ENCODE measurements at regions not wholly inside any gene's neighbourhood (a gene's known extent, or its start where the extent isn't known, plus 50 kb on each side); places are given as distances from the start of the nearest gene placed in this dataset.

DNA sequence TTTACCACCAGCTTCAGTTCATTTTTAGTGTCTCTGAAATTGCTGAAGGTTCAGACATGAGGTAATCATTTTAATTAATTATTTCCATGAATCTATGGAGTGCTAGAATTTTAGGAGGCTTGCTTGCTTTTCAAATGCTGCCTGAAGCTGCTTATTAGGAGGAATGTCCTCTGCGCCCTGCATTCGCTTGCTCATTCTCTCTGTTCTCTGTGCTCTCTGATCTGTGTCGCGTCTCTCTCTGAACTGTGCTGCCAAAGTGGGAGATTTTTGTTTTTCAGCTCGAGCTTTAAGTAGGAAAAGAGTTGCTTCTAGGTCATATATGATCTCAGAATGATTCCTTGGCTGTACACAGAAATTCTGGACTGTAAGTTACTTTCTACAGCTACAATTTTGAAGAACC is 101.7 kb upstream of the PRR16 start:
- no peak overlapping the region for H3K27ac ChIP-seq
- TF ChIP-seq, protein P1, sequence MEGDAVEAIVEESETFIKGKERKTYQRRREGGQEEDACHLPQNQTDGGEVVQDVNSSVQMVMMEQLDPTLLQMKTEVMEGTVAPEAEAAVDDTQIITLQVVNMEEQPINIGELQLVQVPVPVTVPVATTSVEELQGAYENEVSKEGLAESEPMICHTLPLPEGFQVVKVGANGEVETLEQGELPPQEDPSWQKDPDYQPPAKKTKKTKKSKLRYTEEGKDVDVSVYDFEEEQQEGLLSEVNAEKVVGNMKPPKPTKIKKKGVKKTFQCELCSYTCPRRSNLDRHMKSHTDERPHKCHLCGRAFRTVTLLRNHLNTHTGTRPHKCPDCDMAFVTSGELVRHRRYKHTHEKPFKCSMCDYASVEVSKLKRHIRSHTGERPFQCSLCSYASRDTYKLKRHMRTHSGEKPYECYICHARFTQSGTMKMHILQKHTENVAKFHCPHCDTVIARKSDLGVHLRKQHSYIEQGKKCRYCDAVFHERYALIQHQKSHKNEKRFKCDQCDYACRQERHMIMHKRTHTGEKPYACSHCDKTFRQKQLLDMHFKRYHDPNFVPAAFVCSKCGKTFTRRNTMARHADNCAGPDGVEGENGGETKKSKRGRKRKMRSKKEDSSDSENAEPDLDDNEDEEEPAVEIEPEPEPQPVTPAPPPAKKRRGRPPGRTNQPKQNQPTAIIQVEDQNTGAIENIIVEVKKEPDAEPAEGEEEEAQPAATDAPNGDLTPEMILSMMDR (IDR thresholded peaks at IDR 0.05): no peak
- no peak for TF ChIP-seq ZFX (IDR thresholded peaks at IDR 0.05; ENCODE audit: borderline replicate concordance)

DNA sequence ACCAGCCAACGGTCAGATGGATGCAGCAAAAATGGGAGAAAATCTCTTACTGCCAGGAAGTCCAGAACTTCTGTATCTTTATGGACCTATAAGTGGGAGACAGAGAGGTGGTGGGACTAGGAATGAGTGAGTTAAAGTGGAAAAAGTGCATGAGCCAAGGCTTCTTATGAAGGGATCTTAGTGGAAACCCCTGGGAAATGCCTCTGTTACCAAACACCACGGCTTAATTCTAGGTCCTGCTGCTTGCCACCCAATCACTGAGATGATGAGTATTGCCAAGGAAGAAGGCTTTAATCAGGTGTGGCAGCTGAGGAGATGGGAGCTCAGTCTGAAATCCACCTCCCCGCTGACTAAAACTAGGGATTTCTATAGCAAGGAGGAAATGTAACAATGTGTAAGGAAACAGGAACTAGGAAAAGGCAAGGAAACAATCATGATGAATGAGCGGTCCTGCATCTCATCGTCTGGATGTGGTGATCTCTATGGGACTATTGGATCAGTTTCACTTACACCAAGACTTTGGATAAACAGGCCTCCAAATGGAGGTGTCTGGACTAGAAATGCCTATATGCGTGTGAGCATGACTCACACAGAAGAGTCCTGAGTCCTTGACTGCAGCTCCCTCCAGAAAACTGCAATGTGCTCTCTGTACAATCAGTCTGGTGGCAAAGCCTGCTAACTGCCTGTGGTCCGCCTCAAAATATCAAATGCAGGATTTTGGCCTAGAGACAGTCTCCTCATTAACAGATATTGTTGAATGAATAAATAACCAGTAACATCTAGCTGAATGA is 98.2 kb upstream of the PRR16 start:
- no peak overlapping the region for H3K27ac ChIP-seq
- no peak for TF ChIP-seq ZFX (IDR thresholded peaks at IDR 0.05; ENCODE audit: borderline replicate concordance)
- TF ChIP-seq, protein P1 (IDR thresholded peaks at IDR 0.05): no peak

DNA sequence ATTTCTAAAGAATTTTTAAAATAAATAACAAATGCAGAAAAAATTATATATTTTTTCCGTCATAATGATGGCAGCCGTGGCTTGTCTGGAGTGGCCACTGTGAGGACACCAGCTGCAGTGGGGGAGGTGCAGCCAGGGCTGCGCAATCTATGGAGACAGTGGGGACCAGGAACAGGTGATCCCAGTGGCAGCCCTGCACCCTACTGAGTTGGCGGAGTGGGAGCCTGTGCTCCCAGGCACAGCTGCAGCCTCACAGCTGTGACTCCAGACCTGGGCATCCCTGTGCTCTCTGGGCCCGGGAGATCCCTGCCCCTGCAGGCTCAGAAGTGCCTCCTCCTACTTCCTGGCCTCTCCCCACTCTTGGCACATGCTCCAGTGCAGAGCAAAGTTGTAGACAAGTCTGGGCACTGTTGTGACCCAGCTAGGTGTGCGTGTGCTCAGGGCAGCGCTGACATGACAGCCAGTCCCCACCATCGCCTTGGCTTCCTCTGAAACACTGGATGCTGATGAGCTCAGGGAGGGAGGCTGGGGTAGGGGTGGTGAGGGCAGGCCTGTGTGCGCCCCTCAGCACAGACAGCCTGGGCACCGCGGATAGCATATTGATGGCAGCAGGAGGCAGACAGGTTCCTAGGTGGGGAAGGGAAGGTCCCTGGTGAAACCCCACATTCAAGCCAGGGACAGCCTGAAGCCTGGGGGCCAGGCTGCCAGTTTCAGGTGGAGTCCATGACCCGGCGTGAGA is 96.0 kb upstream of the PRR16 start:
- no peak for TF ChIP-seq ZFX (IDR thresholded peaks at IDR 0.05; ENCODE audit: borderline replicate concordance)
- TF ChIP-seq, protein P1 (IDR thresholded peaks at IDR 0.05): no peak

DNA sequence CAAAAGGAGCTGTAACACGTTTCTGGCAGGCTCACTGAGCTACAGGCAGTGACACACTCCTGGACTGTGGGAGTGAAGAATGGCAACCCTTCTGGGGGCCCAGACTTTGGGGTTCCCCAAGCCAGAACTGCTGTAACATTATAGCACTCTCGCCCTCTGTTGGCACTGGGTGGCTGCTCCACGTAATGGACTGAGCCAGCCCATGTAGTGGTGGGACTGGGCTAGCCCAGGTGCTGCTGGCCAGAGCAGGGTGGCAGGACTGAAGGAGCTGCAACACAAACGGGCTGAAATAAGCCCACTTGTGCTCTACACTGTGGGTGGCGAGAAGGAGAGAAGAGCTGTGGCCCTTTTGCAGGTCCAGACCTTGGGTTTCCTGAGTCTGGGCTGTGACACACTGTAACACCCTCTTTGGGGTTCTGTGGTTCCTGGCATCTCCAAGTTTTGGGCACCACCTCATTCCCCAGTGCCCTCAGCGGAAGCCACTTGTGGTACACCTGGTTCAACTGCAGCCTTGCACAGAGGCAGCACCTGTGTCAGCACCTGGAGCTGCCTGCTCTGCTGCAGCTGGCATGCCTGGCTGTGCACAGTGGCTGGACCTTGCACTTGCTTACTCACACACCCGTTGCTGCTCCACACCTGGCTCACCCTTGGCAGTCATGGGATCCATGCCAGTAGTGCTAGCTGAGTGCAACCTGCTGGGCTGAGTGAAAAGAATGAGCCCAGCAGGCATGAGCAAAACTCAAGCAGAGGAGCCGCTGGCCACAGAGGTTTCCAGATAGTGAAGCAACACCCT is 95.0 kb upstream of the PRR16 start:
- no peak overlapping the region for H3K27ac ChIP-seq
- TF ChIP-seq, protein P1 (IDR thresholded peaks at IDR 0.05): no peak
- TF ChIP-seq ZFX (IDR thresholded peaks at IDR 0.05; ENCODE audit: borderline replicate concordance): no peak

More for the DNA sequence above, 96.0 kb upstream of the PRR16 start:
- no peak overlapping the region for H3K27ac ChIP-seq

DNA sequence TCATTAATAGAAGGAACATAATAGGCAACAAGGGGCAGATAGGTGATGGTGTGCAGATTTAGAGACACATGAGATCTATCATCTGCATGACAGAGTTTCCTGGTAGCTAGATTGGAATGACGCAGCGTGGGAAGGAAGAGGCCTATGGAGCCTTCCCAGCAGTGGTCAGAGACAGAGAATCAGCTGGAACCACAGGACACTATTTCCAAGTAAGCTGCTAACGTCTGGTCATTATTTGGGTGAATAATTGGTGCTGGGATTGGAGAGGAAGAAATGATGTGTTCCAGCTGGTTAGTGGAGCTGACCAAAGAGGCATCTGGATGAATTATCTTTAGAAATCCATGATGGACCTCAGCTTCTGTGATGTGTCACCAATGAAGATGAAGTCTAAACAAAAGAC is 91.2 kb upstream of the PRR16 start:
- no peak overlapping the region for H3K27ac ChIP-seq
- no peak for TF ChIP-seq ZFX (IDR thresholded peaks at IDR 0.05; ENCODE audit: borderline replicate concordance)
- TF ChIP-seq, protein P1 (IDR thresholded peaks at IDR 0.05): no peak

DNA sequence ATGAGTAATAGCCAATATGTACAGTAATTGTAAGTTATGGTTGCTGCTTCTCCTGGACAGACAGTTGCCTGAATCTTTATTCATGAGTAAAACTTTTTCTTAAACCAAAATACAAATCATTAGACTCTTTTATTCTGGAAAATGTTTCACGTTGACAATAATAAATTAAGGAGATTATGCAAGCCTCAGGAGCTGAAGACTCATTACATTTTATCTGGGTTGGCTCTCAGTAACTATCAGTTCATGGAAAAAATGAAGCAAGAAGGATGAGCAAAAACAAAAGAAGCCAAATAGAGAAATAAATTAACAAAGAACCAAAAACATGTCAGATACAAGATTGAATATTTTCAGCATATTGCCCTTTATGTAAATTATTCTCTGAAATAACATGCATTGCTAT is 88.9 kb upstream of the PRR16 start:
- no peak for TF ChIP-seq ZFX (IDR thresholded peaks at IDR 0.05; ENCODE audit: borderline replicate concordance)
- TF ChIP-seq, protein P1 (IDR thresholded peaks at IDR 0.05): no peak

More for the DNA sequence above, 88.9 kb upstream of the PRR16 start:
- no peak overlapping the region for H3K27ac ChIP-seq

Data from 22Rv1 (cell line).